Type B pancreatic cell (in vitro differentiated cells): ENCODE measurements at regions not wholly inside any gene's neighbourhood (a gene's known extent, or its start where the extent isn't known, plus 50 kb on each side); places are given as distances from the start of the nearest gene placed in this dataset.
"Not testable (repeated sequence)": the region's sequence is repeated elsewhere in the genome, so short reads cannot be mapped to it uniquely, and the experiment has no call there.

Experiments
- DNase-seq: peaks from one replicate; pipeline ENCODE4 v3.0.0; 2021; ENCODE audit warnings: mixed read lengths; ENCODE audit not compliant: unreplicated experiment; ENCODE audit errors: extremely low spot score
- H3K27ac Mint-ChIP-seq: 2 replicates; pipeline ENCODE4 v1.8.0; 2021; ENCODE audit warnings: mild to moderate bottlenecking, mixed read lengths
- H3K27me3 Mint-ChIP-seq: 2 replicates; pipeline ENCODE4 v1.8.0; 2021; ENCODE audit warnings: mixed read lengths
- H3K36me3 Mint-ChIP-seq: 2 replicates; pipeline ENCODE4 v1.8.0; 2021; ENCODE audit warnings: mixed read lengths
- H3K4me1 Mint-ChIP-seq: one replicate; pipeline ENCODE4 v1.8.0; 2021; ENCODE audit warnings: mixed read lengths; ENCODE audit not compliant: unreplicated experiment
- H3K4me3 Mint-ChIP-seq: 2 replicates; pipeline ENCODE4 v1.8.0; 2021; ENCODE audit warnings: mild to moderate bottlenecking, mixed read lengths
- H3K9me3 Mint-ChIP-seq: 2 replicates; pipeline ENCODE4 v1.8.0; 2021; ENCODE audit warnings: mixed read lengths
- CTCF ChIP-seq: fragments of 200-600 bp; sonication (generic); conservative IDR thresholded peaks from 2 replicates; pipeline ENCODE4 v1.5.0; 2021; ENCODE audit warnings: antibody characterized with exemption, mild to moderate bottlenecking

- DNase-seq = no peak
- H3K27ac Mint-ChIP-seq = no peak overlapping the region
- peaks cover 18% of the 10 kb centered on the region for H3K9me3 Mint-ChIP-seq
- no peak overlapping the region for H3K4me3 Mint-ChIP-seq
- H3K36me3 Mint-ChIP-seq = peaks cover 4% of the 10 kb centered on the region
- no peak for TF ChIP-seq CTCF
- peaks cover 13% of the 10 kb centered on the region for H3K4me1 Mint-ChIP-seq
- H3K27me3 Mint-ChIP-seq = peaks cover 4% of the 10 kb centered on the region
Observed at GRCh38 chr13:75178436-75178835, 303.5 kb downstream of the TBC1D4 start.

- no peak overlapping the region for H3K27ac Mint-ChIP-seq
- no peak overlapping the region for H3K4me3 Mint-ChIP-seq
- TF ChIP-seq CTCF = no peak
- H3K27me3 Mint-ChIP-seq = peaks cover 6% of the 10 kb centered on the region
- H3K9me3 Mint-ChIP-seq = peaks cover 12% of the 10 kb centered on the region
- no peak for DNase-seq
- peaks cover 4% of the 10 kb centered on the region for H3K36me3 Mint-ChIP-seq
- peaks cover 26% of the 10 kb centered on the region for H3K4me1 Mint-ChIP-seq
Observed at GRCh38 chr13:75175575-75175974, 306.4 kb downstream of the TBC1D4 start.

- H3K27ac Mint-ChIP-seq, H3K27me3 Mint-ChIP-seq, H3K4me3 Mint-ChIP-seq, H3K36me3 Mint-ChIP-seq, DNase-seq: not testable (repeated sequence)
- peaks cover 29% of the 10 kb centered on the region for H3K4me1 Mint-ChIP-seq
- peaks cover 12% of the 10 kb centered on the region for H3K9me3 Mint-ChIP-seq
Observed at GRCh38 chr13:75175097-75175496, 306.9 kb downstream of the TBC1D4 start.

GRCh38 chr13:75174481-75174880, 307.5 kb downstream of the TBC1D4 start:
- no peak for TF ChIP-seq CTCF
- Mint-ChIP-seq H3K4me3 (no peak overlapping the region), H3K4me1 (peaks cover 29% of the 10 kb centered on the region), H3K27ac (no peak overlapping the region), H3K36me3 (peaks cover 4% of the 10 kb centered on the region), H3K27me3 (peaks cover 6% of the 10 kb centered on the region), H3K9me3 (peaks cover 12% of the 10 kb centered on the region)
- no peak for DNase-seq

GRCh38 chr13:75173457-75174356, 308.3 kb downstream of the TBC1D4 start:
- H3K27ac Mint-ChIP-seq = no peak overlapping the region
- DNase-seq = no peak
- peaks cover 29% of the 10 kb centered on the region for H3K4me1 Mint-ChIP-seq
- peaks cover 12% of the 10 kb centered on the region for H3K9me3 Mint-ChIP-seq
- H3K4me3 Mint-ChIP-seq = peak overlapping the region; percentile 53
- H3K27me3 Mint-ChIP-seq = peaks cover 6% of the 10 kb centered on the region
- TF ChIP-seq CTCF = no peak
- peaks cover 4% of the 10 kb centered on the region for H3K36me3 Mint-ChIP-seq

GRCh38 chr13:75170311-75170710, 311.7 kb downstream of the TBC1D4 start:
- Mint-ChIP-seq H3K9me3 (no peaks in the 10 kb centered on the region), H3K4me1 (peaks cover 29% of the 10 kb centered on the region), H3K27ac (no peak overlapping the region), H3K27me3 (peaks cover 3% of the 10 kb centered on the region), H3K4me3 (no peak overlapping the region), H3K36me3 (no peaks in the 10 kb centered on the region)
- no peak for TF ChIP-seq CTCF
- no peak for DNase-seq
